T-helper 17 cell (primary cell): ENCODE measurements at regions not wholly inside any gene's neighbourhood (a gene's known extent, or its start where the extent isn't known, plus 50 kb on each side); places are given as distances from the start of the nearest gene placed in this dataset.

Experiments
- ATAC-seq: fragments of 150-1000 bp; cut with Tn5 transposase; 2 replicates; pipeline ENCODE4 v1.10.0; 2021; ENCODE audit warnings: mild to moderate bottlenecking, moderate library complexity
- DNase-seq, 3 donors: peaks; one replicate each; pipeline versions ENCODE4 v3.0.0 to v3.0.0-alpha.2; 2020 to 2021
- H3K9me3 ChIP-seq: one replicate; pipeline ENCODE4 v1.7.0; 2013; ENCODE audit warnings: low read length, mild to moderate bottlenecking; ENCODE audit not compliant: control insufficient read depth, poor library complexity, severe bottlenecking
- H3K27ac Mint-ChIP-seq: one replicate; pipeline ENCODE4 v1.8.0; 2022; ENCODE audit warnings: mild to moderate bottlenecking, moderate library complexity, mixed read lengths
- H3K27me3 Mint-ChIP-seq: one replicate; pipeline ENCODE4 v1.8.0; 2022; ENCODE audit warnings: mixed read lengths
- H3K36me3 Mint-ChIP-seq: one replicate; pipeline ENCODE4 v1.8.0; 2022; ENCODE audit warnings: low read depth, mixed read lengths
- H3K4me1 Mint-ChIP-seq: one replicate; pipeline ENCODE4 v1.8.0; 2022; ENCODE audit warnings: mild to moderate bottlenecking, mixed read lengths
- H3K4me3 Mint-ChIP-seq: one replicate; pipeline ENCODE4 v1.8.0; 2022; ENCODE audit warnings: mild to moderate bottlenecking, moderate library complexity, mixed read lengths

- Mint-ChIP-seq H3K27me3 (no peaks in the 10 kb centered on the region), H3K36me3 (no peaks in the 10 kb centered on the region), H3K4me3 (no peak overlapping the region), H3K27ac (no peak overlapping the region), H3K4me1 (peaks cover 6% of the 10 kb centered on the region)
- no peaks in the 10 kb centered on the region for H3K9me3 ChIP-seq
- DNase-seq (no peak), ATAC-seq (no peak)
Measured at GRCh38 chr10:88042160-88043100, 179.0 kb downstream of the PTEN start.

- Mint-ChIP-seq H3K27me3 (no peaks in the 10 kb centered on the region), H3K4me3 (no peak overlapping the region), H3K27ac (no peak overlapping the region), H3K4me1 (peaks cover 3% of the 10 kb centered on the region), H3K36me3 (no peaks in the 10 kb centered on the region)
- ATAC-seq = no peak
- no peaks in the 10 kb centered on the region for H3K9me3 ChIP-seq
- DNase-seq = no peak
Measured at GRCh38 chr10:88045096-88045495, 181.7 kb downstream of the PTEN start.

GRCh38 chr10:88045656-88046415 lies 182.4 kb downstream of the PTEN start:
- no peak for DNase-seq
- H3K27ac Mint-ChIP-seq = no peak overlapping the region
- H3K4me1 Mint-ChIP-seq = peaks cover 3% of the 10 kb centered on the region
- no peaks in the 10 kb centered on the region for H3K9me3 ChIP-seq
- no peak overlapping the region for H3K4me3 Mint-ChIP-seq
- no peaks in the 10 kb centered on the region for H3K27me3 Mint-ChIP-seq
- ATAC-seq = no peak
- H3K36me3 Mint-ChIP-seq = no peaks in the 10 kb centered on the region

- peaks cover 3% of the 10 kb centered on the region for H3K4me1 Mint-ChIP-seq
- H3K9me3 ChIP-seq = no peaks in the 10 kb centered on the region
- no peak overlapping the region for H3K27ac Mint-ChIP-seq
- no peaks in the 10 kb centered on the region for H3K36me3 Mint-ChIP-seq
- H3K4me3 Mint-ChIP-seq = no peak overlapping the region
- ATAC-seq (no peak), DNase-seq (no peak)
- no peaks in the 10 kb centered on the region for H3K27me3 Mint-ChIP-seq
Measured at GRCh38 chr10:88047579-88047978, 184.2 kb downstream of the PTEN start.

- DNase-seq = no peak
- Mint-ChIP-seq H3K27me3 (no peaks in the 10 kb centered on the region), H3K36me3 (no peaks in the 10 kb centered on the region), H3K4me3 (no peak overlapping the region), H3K27ac (no peak overlapping the region), H3K4me1 (peaks cover 2% of the 10 kb centered on the region)
- H3K9me3 ChIP-seq = no peaks in the 10 kb centered on the region
- ATAC-seq = no peak
Measured at GRCh38 chr10:88048312-88048711, 184.9 kb downstream of the PTEN start.

GRCh38 chr10:88049204-88049603 lies 185.8 kb downstream of the PTEN start:
- DNase-seq (no peak), ATAC-seq (no peak)
- Mint-ChIP-seq H3K4me3 (no peak overlapping the region), H3K27ac (no peak overlapping the region), H3K4me1 (no peaks in the 10 kb centered on the region), H3K36me3 (no peaks in the 10 kb centered on the region), H3K27me3 (no peaks in the 10 kb centered on the region)
- H3K9me3 ChIP-seq = no peaks in the 10 kb centered on the region

GRCh38 chr10:88057720-88058119 lies 194.3 kb downstream of the PTEN start:
- DNase-seq (no peak), ATAC-seq (no peak)
- H3K4me3 Mint-ChIP-seq = no peak overlapping the region

GRCh38 chr10:88058750-88059149 lies 195.3 kb downstream of the PTEN start:
- DNase-seq (no peak), ATAC-seq (no peak)
- no peaks in the 10 kb centered on the region for H3K9me3 ChIP-seq
- Mint-ChIP-seq H3K36me3 (no peaks in the 10 kb centered on the region), H3K4me3 (no peak overlapping the region), H3K4me1 (peaks cover 3% of the 10 kb centered on the region), H3K27ac (no peak overlapping the region), H3K27me3 (no peaks in the 10 kb centered on the region)

More at GRCh38 chr10:88057720-88058119, 194.3 kb downstream of the PTEN start:
- Mint-ChIP-seq H3K27me3 (no peaks in the 10 kb centered on the region), H3K27ac (no peak overlapping the region), H3K36me3 (no peaks in the 10 kb centered on the region), H3K4me1 (no peaks in the 10 kb centered on the region)
- H3K9me3 ChIP-seq = no peaks in the 10 kb centered on the region

- H3K27ac Mint-ChIP-seq = no peak overlapping the region
- H3K36me3 Mint-ChIP-seq = no peaks in the 10 kb centered on the region
- ATAC-seq = no peak
- no peaks in the 10 kb centered on the region for H3K9me3 ChIP-seq
- DNase-seq = no peak
- no peak overlapping the region for H3K4me3 Mint-ChIP-seq
- H3K27me3 Mint-ChIP-seq = no peaks in the 10 kb centered on the region
- peaks cover 5% of the 10 kb centered on the region for H3K4me1 Mint-ChIP-seq
Measured at GRCh38 chr10:88059190-88059589, 195.8 kb downstream of the PTEN start.

GRCh38 chr10:88060762-88061161 lies 197.3 kb downstream of the PTEN start:
- Mint-ChIP-seq H3K36me3 (no peaks in the 10 kb centered on the region), H3K27me3 (no peaks in the 10 kb centered on the region), H3K27ac (no peak overlapping the region), H3K4me1 (peaks cover 18% of the 10 kb centered on the region), H3K4me3 (no peak overlapping the region)
- H3K9me3 ChIP-seq = no peaks in the 10 kb centered on the region
- DNase-seq = no peak
- ATAC-seq = no peak

GRCh38 chr10:88062385-88062784 lies 199.0 kb downstream of the PTEN start:
- DNase-seq (no peak), ATAC-seq (no peak)
- no peaks in the 10 kb centered on the region for H3K9me3 ChIP-seq
- Mint-ChIP-seq H3K27me3 (no peaks in the 10 kb centered on the region), H3K4me3 (no peak overlapping the region), H3K36me3 (no peaks in the 10 kb centered on the region), H3K4me1 (peaks cover 30% of the 10 kb centered on the region), H3K27ac (no peak overlapping the region)

GRCh38 chr10:88062798-88063472 lies 199.5 kb downstream of the PTEN start:
- DNase-seq (no peak), ATAC-seq (no peak)
- no peak overlapping the region for H3K4me3 Mint-ChIP-seq
- H3K9me3 ChIP-seq = no peaks in the 10 kb centered on the region
- no peaks in the 10 kb centered on the region for H3K36me3 Mint-ChIP-seq
- H3K4me1 Mint-ChIP-seq = peaks cover 34% of the 10 kb centered on the region
- no peaks in the 10 kb centered on the region for H3K27me3 Mint-ChIP-seq
- H3K27ac Mint-ChIP-seq = no peak overlapping the region

GRCh38 chr10:88063861-88064557 lies 200.6 kb downstream of the PTEN start:
- Mint-ChIP-seq H3K4me1 (peaks cover 34% of the 10 kb centered on the region), H3K27ac (peak overlapping the region; percentile 39), H3K4me3 (no peak overlapping the region), H3K27me3 (no peaks in the 10 kb centered on the region), H3K36me3 (no peaks in the 10 kb centered on the region)
- H3K9me3 ChIP-seq = no peaks in the 10 kb centered on the region
- DNase-seq = no peak
- no peak for ATAC-seq
